Breast epithelium (tissue), 3 donors: ENCODE measurements at regions not wholly inside any gene's neighbourhood (a gene's known extent, or its start where the extent isn't known, plus 50 kb on each side); places are given as distances from the start of the nearest gene placed in this dataset.

ENCODE experiments used
- CTCF ChIP-seq, 3 donors: fragments of 450-650 bp; IDR thresholded peaks; one replicate each; pipeline ENCODE4 v1.5.1; 2016 to 2017; ENCODE audit warnings: antibody characterized with exemption in 3 of 3, mild to moderate bottlenecking in 3 of 3, moderate library complexity in 3 of 3
- POLR2AphosphoS5 ChIP-seq, 3 donors: sonication (generic); formaldehyde crosslinking; IDR thresholded peaks; one replicate each; pipeline ENCODE4 v1.6.1; 2017; ENCODE audit warnings: antibody characterized with exemption in 3 of 3

- TF ChIP-seq CTCF (IDR thresholded peaks at IDR 0.05) (no peak), POLR2AphosphoS5 (IDR thresholded peaks at IDR 0.05) (no peak)
These were observed 227.6 kb downstream of the MN1 start for GRCh38 chr22:27574002-27574366.
